Loucy (cell line): ENCODE measurements at regions not wholly inside any gene's neighbourhood (a gene's known extent, or its start where the extent isn't known, plus 50 kb on each side); places are given as distances from the start of the nearest gene placed in this dataset.

Experiments
- H2AFZ ChIP-seq: fragments of 200-600 bp; sonication (generic); 2 replicates; pipeline ENCODE4 v1.6.0; 2016; ENCODE audit warnings: antibody characterized with exemption, mild to moderate bottlenecking, low read length, moderate library complexity
- H3F3A ChIP-seq: fragments of 200-600 bp; 2 replicates; pipeline ENCODE4 v1.6.0; 2016; ENCODE audit warnings: antibody characterized with exemption, low read depth, mild to moderate bottlenecking
- H3K27me3 ChIP-seq: fragments of 200-600 bp; sonication (generic); 2 replicates; pipeline ENCODE4 v1.6.1; 2014; ENCODE audit warnings: low read length, mild to moderate bottlenecking; ENCODE audit not compliant: insufficient read depth, poor library complexity, severe bottlenecking
- H3K36me3 ChIP-seq: fragments of 200-600 bp; sonication (generic); 2 replicates; pipeline ENCODE4 v1.6.1; 2016; ENCODE audit warnings: low read length; ENCODE audit not compliant: insufficient read depth
- H3K4me1 ChIP-seq: fragments of 200-600 bp; sonication (generic); 2 replicates; pipeline ENCODE4 v1.5.1; 2014; ENCODE audit warnings: low read length, mild to moderate bottlenecking; ENCODE audit not compliant: insufficient read depth, poor library complexity, severe bottlenecking
- H3K4me2 ChIP-seq: fragments of 200-600 bp; sonication (generic); 2 replicates; pipeline ENCODE4 v1.6.0; 2014; ENCODE audit warnings: antibody characterized with exemption, low read length, low read depth, mild to moderate bottlenecking; ENCODE audit not compliant: poor library complexity, severe bottlenecking
- H3K4me3 ChIP-seq: fragments of 200-600 bp; sonication (generic); 2 replicates; pipeline ENCODE4 v1.5.1; 2014; ENCODE audit warnings: low read length, mild to moderate bottlenecking, mixed read lengths; ENCODE audit not compliant: poor library complexity, severe bottlenecking
- H3K79me2 ChIP-seq: fragments of 200-600 bp; sonication (generic); 2 replicates; pipeline ENCODE4 v1.6.1; 2014; ENCODE audit warnings: low read length; ENCODE audit not compliant: insufficient read depth
- H3K9ac ChIP-seq: fragments of 200-600 bp; sonication (generic); 2 replicates; pipeline ENCODE4 v1.6.0; 2014; ENCODE audit warnings: mild to moderate bottlenecking, low read depth, low read length, moderate library complexity; ENCODE audit not compliant: poor library complexity, severe bottlenecking
- H3K9me2 ChIP-seq: fragments of 200-600 bp; sonication (generic); replicated peaks from 2 replicates; pipeline ENCODE4 v1.6.1; 2016; ENCODE audit warnings: low read depth, low read length, mixed read lengths
- H3K9me3 ChIP-seq: fragments of 200-600 bp; sonication (generic); 2 replicates; pipeline ENCODE4 v1.6.1; 2014; ENCODE audit warnings: mild to moderate bottlenecking, antibody characterized with exemption, low read length, low read depth; ENCODE audit not compliant: insufficient read depth
- H4K20me1 ChIP-seq: fragments of 200-600 bp; sonication (generic); 2 replicates; pipeline ENCODE4 v1.6.0; 2014; ENCODE audit warnings: antibody characterized with exemption, low read length, mild to moderate bottlenecking; ENCODE audit not compliant: insufficient read depth, poor library complexity, severe bottlenecking
- CTCF ChIP-seq: fragments of 200-600 bp; sonication (generic); conservative IDR thresholded peaks from 2 replicates; pipeline ENCODE4 v1.5.1; 2014; ENCODE audit warnings: mild to moderate bottlenecking, antibody characterized with exemption, low read length
- EZH2phosphoT487 ChIP-seq: fragments of 200-600 bp; IDR thresholded peaks from 2 replicates; pipeline ENCODE4 v1.6.1; 2018; ENCODE audit warnings: antibody characterized with exemption, mild to moderate bottlenecking, moderate library complexity, borderline replicate concordance

GRCh38 chr7:17131983-17132655 lies 166.3 kb upstream of the AHR start:
- no peaks in the 10 kb centered on the region for H4K20me1 ChIP-seq
- TF ChIP-seq CTCF (no peak), EZH2phosphoT487 (no peak)
- no peak overlapping the region for H3K9ac ChIP-seq
- H2AFZ ChIP-seq, result no peak overlapping the region
- H3K4me3 ChIP-seq, result no peak overlapping the region
- H3K4me2 ChIP-seq, result no peak overlapping the region
- H3K79me2 ChIP-seq, result no peaks in the 10 kb centered on the region
- no peaks in the 10 kb centered on the region for H3K36me3 ChIP-seq
- H3K9me2 ChIP-seq, result no peaks in the 10 kb centered on the region
- no peaks in the 10 kb centered on the region for H3K27me3 ChIP-seq
- no peaks in the 10 kb centered on the region for H3F3A ChIP-seq
- peaks cover 22% of the 10 kb centered on the region for H3K4me1 ChIP-seq
- no peaks in the 10 kb centered on the region for H3K9me3 ChIP-seq

- Histone ChIP-seq H3K9me3 (no peaks in the 10 kb centered on the region), H3K27me3 (no peaks in the 10 kb centered on the region), H3K4me3 (no peak overlapping the region), H3K79me2 (no peaks in the 10 kb centered on the region), H3K9ac (no peak overlapping the region), H3K9me2 (no peaks in the 10 kb centered on the region), H2AFZ (no peak overlapping the region), H3K4me2 (no peak overlapping the region), H3K36me3 (no peaks in the 10 kb centered on the region), H3K4me1 (peaks cover 23% of the 10 kb centered on the region), H3F3A (no peaks in the 10 kb centered on the region), H4K20me1 (no peaks in the 10 kb centered on the region)
- no peak for TF ChIP-seq CTCF
- no peak for TF ChIP-seq EZH2phosphoT487
Measured at GRCh38 chr7:17132726-17133125, 165.7 kb upstream of the AHR start.

GRCh38 chr7:17133977-17134376 lies 164.5 kb upstream of the AHR start:
- H3K36me3 ChIP-seq, result no peaks in the 10 kb centered on the region
- H3K79me2 ChIP-seq, result no peaks in the 10 kb centered on the region
- H3K9me3 ChIP-seq, result no peaks in the 10 kb centered on the region
- no peak overlapping the region for H3K9ac ChIP-seq
- H3K27me3 ChIP-seq, result no peaks in the 10 kb centered on the region
- H2AFZ ChIP-seq, result no peak overlapping the region
- H3K9me2 ChIP-seq, result no peaks in the 10 kb centered on the region
- no peak for TF ChIP-seq EZH2phosphoT487
- H4K20me1 ChIP-seq, result no peaks in the 10 kb centered on the region
- H3F3A ChIP-seq, result no peaks in the 10 kb centered on the region
- H3K4me3 ChIP-seq, result no peak overlapping the region
- peaks cover 35% of the 10 kb centered on the region for H3K4me1 ChIP-seq
- H3K4me2 ChIP-seq, result no peak overlapping the region

- Histone ChIP-seq H3K36me3 (no peaks in the 10 kb centered on the region), H3K9me2 (no peaks in the 10 kb centered on the region), H3F3A (no peaks in the 10 kb centered on the region), H3K79me2 (no peaks in the 10 kb centered on the region), H3K4me2 (no peak overlapping the region), H3K4me3 (no peak overlapping the region), H4K20me1 (no peaks in the 10 kb centered on the region), H3K9me3 (no peaks in the 10 kb centered on the region), H3K9ac (no peak overlapping the region), H3K4me1 (peaks cover 42% of the 10 kb centered on the region), H2AFZ (no peak overlapping the region), H3K27me3 (no peaks in the 10 kb centered on the region)
- TF ChIP-seq EZH2phosphoT487, result no peak
- TF ChIP-seq CTCF, result no peak
Measured at GRCh38 chr7:17134786-17135185, 163.7 kb upstream of the AHR start.
